COLO668 (cell line): ENCODE measurements at regions not wholly inside any gene's neighbourhood (a gene's known extent, or its start where the extent isn't known, plus 50 kb on each side); places are given as distances from the start of the nearest gene placed in this dataset.
"Not testable (repeated sequence)": the region's sequence is repeated elsewhere in the genome, so short reads cannot be mapped to it uniquely, and the experiment has no call there.

Experiments used
- DNase-seq: peaks from one replicate; lab custom pipeline; 2025; ENCODE audit not compliant: unreplicated experiment; lab: John Stamatoyannopoulos, UW

DNA sequence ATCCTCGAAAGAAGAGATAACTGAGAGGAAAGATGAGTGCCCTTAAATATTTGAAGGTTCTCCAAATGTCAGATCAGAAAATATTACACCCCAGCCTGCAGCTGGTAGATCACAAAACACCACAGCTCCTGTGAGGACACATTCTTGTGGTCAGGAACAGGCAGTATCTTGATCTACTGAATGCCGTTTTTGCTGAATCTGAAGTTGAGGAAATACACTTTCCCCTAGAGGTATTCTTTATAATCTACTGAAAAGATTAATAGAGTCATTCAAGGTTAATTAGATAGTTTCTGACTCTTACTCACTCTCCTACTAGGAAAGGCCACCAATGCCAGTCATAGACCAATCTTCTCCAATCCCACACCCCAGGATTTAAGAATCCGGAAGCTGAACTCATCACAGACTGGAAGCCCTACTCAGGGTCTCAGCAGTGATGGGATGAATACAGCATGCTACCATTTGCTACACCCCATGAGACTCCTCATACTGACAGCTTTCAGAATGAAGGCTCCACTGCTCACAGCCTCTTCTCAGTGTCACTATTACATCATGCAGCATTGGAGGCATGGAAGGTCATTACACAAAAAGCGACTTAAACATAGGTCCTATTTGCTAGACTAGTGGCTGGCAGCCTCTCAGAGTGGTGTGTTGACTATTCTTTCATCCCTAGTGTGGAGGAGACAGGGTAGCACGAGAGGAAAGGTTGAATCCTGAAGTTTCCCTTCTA lies 143.9 kb upstream of the SLC1A3 start:
- DNase-seq: no peak

DNA sequence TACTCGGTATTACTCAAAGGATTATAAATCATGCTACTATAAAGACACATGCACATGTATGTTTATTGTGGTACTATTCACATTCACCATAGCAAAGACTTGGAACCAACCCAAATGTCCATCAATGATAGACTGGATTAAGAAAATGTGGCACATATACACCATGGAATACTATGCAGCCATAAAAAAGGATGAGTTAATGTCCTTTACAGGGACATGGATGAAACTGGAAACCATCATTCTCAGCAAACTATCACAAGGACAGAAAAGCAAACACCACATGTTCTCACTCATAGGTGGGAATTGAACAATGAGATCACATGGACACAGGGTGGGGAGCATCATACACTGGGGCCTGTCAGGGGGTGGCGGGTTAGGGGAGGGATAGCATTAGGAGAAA lies 130.5 kb upstream of the SLC1A3 start:
- not testable (repeated sequence) for DNase-seq

DNA sequence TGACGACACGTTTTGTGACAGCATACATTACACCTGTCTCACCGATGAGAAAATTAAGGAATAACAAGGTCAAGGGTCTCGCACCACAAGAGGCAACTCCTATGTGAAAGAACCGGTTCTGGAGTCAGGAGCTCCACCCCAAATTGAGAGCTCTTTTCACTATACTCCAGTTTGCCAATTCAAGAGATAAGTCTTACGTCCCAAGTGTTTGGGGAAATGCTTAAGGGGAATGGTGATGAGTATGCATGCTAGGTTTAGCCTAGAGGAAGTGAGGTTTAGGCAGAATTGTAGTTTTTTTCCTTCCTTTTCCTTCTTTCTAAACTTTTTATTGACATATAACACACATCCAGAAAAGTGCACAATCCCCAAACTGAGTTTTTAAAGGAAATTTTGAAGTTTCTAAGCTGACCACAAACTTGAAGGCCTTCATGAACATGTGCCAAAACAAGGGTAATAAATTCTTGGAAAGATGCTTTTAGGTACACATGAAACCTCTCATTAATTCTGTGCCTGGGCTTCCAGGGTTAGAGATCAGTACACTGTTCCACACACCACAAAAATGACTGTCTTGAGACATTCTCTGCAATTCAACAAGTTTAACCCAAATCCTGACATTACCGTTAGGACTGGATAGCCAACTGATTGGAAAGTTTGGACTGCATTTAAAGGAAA lies 127.6 kb upstream of the SLC1A3 start:
- no peak for DNase-seq

DNA sequence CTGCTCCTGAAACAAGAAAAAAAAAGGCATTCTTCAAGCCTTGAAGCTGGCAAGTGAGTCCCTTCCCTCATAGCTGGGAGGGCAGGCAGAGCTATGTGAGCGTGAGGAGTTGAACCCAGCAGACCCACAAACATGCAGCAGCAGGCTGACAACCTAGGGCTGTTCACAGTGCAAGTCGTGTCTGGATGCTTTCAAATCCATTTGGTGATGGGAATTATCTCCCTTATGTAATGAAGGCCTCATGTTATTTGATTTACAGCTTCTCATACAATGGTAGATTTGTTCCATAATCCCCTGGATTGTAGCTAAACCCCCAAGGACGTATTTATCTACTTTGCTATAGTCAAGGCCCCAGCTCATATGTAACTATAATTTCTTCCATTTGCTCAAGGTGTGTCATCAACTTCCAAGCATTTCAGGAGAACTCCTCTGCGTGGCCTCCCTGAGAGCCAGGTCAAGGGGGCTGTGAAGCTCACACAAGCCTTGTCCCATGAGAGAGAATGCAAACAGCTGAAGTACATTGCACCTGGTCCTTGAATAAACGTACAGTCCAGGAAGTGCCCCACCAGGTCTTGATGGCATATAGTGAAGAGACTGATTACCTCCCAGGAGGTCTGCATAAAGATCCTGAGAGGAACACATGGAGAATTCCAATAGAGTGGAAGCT lies 124.8 kb upstream of the SLC1A3 start:
- DNase-seq: no peak

- DNase-seq: no peak
Measured at GRCh38 chr5:36482812-36483211, 123.6 kb upstream of the SLC1A3 start.

GRCh38 chr5:36489505-36489904 lies 116.9 kb upstream of the SLC1A3 start:
- no peak for DNase-seq

GRCh38 chr5:36491856-36492255 lies 114.5 kb upstream of the SLC1A3 start:
- DNase-seq: no peak

- DNase-seq: no peak
Measured at GRCh38 chr5:36492984-36493654, 113.3 kb upstream of the SLC1A3 start.

DNA sequence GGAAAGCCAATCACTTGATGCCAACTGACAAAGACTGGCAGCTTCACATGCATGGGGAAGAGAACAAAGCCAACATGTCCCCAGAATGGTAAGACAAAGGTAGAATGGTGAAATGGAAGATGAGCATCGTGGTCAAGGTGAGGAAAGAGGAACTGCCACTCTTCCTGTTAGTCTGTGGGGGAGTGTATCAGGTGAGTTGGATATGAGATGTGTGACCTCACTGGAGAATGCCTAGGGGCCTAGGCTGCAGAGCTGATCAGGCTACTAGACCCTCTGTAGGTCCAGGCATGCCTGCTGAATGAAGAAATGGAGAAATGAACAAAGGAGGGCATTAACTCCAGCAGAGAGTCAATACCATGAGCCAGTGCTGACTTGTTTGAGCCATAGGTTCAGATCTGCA lies 112.4 kb upstream of the SLC1A3 start:
- DNase-seq: no peak

GRCh38 chr5:36494841-36495601 lies 111.4 kb upstream of the SLC1A3 start:
- DNase-seq: no peak

- no peak for DNase-seq
Measured at GRCh38 chr5:36495611-36496010, 110.8 kb upstream of the SLC1A3 start.

GRCh38 chr5:36496471-36496870 lies 109.9 kb upstream of the SLC1A3 start:
- DNase-seq: no peak

DNA sequence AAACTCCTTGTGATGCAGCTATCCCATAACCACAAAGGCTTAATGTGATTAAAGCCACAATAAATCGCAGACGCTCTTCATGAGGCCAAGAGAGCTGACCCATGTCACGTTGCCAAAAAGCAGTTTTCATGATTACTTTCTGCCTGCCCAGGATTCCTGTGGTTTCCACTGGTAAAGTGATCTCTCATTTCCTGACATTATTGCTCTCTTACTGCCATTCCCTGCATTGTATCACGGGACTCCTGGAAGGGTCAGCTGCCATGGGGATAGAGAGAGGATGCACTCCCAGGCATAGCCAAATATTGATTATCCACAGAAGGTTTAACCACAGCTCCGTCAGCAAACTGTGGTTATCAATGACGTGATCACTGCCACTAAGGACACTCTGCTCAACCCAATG lies 103.8 kb upstream of the SLC1A3 start:
- DNase-seq: no peak

GRCh38 chr5:36505021-36505420 lies 101.4 kb upstream of the SLC1A3 start:
- no peak for DNase-seq

- peak; percentile 76 for DNase-seq
Measured at GRCh38 chr5:36507332-36507952, 99.0 kb upstream of the SLC1A3 start.

DNA sequence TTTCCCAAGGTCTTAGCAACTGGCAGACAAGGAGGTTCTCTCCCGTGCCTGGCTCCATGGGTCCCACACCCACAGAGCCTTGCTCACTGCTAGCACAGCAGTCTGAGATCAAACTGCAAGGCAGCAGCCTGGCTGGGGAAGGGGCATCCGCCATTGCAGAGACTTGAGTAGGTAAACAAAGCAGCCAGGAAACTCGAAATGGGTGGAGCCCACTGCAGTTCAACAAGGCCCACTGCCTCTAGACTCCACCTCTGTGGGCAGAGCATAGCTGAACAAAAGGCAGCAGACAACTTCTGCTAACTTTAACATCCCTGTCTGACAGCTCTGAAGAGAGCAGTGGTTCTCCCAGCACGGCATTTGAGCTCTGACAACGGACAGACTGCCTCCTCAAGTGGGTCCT lies 98.1 kb upstream of the SLC1A3 start:
- not testable (repeated sequence) for DNase-seq

GRCh38 chr5:36513647-36514046 lies 92.8 kb upstream of the SLC1A3 start:
- not testable (repeated sequence) for DNase-seq

GRCh38 chr5:36519881-36520280 lies 86.5 kb upstream of the SLC1A3 start:
- DNase-seq: no peak

DNA sequence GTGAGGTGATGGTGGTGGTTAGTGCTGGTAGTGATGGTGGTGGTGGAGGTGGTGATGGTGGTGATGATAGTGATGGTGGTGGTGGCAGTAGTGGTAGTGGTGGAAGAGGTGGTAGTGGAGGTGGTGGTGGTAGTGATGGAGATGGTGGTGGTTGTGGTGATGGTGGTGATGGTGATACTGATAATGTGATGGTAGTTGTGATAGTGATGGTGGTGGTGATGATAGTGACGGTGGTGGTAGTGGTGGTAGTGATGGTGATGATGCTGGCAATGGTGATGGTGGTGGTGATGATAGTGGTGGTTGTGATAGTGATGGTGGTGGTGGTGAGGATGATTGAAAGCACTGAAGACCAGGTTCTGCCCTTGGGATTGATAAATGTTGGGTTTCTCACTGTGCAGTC lies 85.2 kb upstream of the SLC1A3 start:
- no peak for DNase-seq
